ENCODE measurements at regions not wholly inside any gene's neighbourhood (a gene's known extent, or its start where the extent isn't known, plus 50 kb on each side); places are given as distances from the start of the nearest gene placed in this dataset.

DNA sequence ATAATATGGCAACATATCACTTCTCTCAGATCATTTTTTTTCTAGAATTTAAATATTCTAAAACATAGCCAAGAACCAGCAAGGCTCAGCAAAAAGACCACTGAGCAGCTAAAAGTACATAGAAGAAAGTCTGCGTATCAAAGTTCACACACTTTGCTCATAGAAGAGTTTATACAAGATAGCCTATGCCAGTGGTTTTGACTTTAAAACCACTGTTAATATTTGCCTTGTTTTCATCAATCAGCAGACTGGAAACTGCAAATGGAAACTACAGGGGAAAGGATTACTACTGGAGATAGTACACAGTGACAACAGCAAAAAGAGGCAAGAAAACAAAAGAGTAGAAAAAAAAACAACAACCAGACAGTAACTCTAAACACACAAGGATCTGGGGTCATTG lies 483.3 kb downstream of the ZSWIM6 start:
- no peaks in the 10 kb centered on the region for H3K4me1 ChIP-seq (ENCODE audit: control insufficient read depth, insufficient read depth, low read length, poor library complexity, severe bottlenecking)
- no peak for DNase-seq
- H3K9me3 ChIP-seq (ENCODE audit: control insufficient read depth, low read length): no peaks in the 10 kb centered on the region
- no peaks in the 10 kb centered on the region for H3K36me3 ChIP-seq (ENCODE audit: control insufficient read depth, insufficient read depth, low read length)
- no peak overlapping the region for H3K4me3 ChIP-seq (ENCODE audit: insufficient read depth, low read depth, low read length, poor library complexity, severe bottlenecking)
- no peak overlapping the region for H3K27ac ChIP-seq (ENCODE audit: insufficient read depth, low read length, poor library complexity, severe bottlenecking)
- no peaks in the 10 kb centered on the region for H3K27me3 ChIP-seq (replicated peaks; ENCODE audit: control insufficient read depth, insufficient read depth, low read length, poor library complexity, severe bottlenecking)

DNA sequence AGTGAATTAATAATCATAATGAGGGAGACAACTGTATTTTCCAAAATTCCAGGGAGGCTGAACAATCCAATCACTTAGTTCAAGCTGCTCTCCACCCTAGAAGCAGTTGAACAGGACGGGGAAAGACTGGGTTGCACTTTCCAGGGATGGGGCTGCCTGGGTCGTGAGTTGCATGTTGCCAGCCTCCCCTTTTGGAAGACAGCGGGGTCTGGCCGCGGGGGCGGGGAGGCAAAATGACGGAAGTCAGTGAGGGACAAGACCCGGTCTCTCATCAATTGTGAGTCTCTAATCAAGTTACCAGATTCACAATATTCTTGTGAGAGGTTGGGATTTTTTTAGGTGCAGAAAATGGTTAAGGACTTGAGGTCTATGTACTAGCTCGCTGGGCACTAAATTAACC lies 484.1 kb downstream of the ZSWIM6 start:
- Histone ChIP-seq H3K27me3 (replicated peaks; ENCODE audit: control insufficient read depth, insufficient read depth, low read length, poor library complexity, severe bottlenecking) (no peaks in the 10 kb centered on the region), H3K27ac (ENCODE audit: insufficient read depth, low read length, poor library complexity, severe bottlenecking) (no peak overlapping the region), H3K4me3 (ENCODE audit: insufficient read depth, low read depth, low read length, poor library complexity, severe bottlenecking) (no peak overlapping the region), H3K36me3 (ENCODE audit: control insufficient read depth, insufficient read depth, low read length) (no peaks in the 10 kb centered on the region), H3K9me3 (ENCODE audit: control insufficient read depth, low read length) (no peaks in the 10 kb centered on the region), H3K4me1 (ENCODE audit: control insufficient read depth, insufficient read depth, low read length, poor library complexity, severe bottlenecking) (no peaks in the 10 kb centered on the region)
- DNase-seq: no peak

GRCh38 chr5:61816585-61817450 lies 484.8 kb downstream of the ZSWIM6 start:
- H3K27me3 ChIP-seq (replicated peaks; ENCODE audit: control insufficient read depth, insufficient read depth, low read length, poor library complexity, severe bottlenecking): no peaks in the 10 kb centered on the region
- no peaks in the 10 kb centered on the region for H3K4me1 ChIP-seq (ENCODE audit: control insufficient read depth, insufficient read depth, low read length, poor library complexity, severe bottlenecking)
- DNase-seq: no peak
- no peak overlapping the region for H3K4me3 ChIP-seq (ENCODE audit: insufficient read depth, low read depth, low read length, poor library complexity, severe bottlenecking)
- H3K36me3 ChIP-seq (ENCODE audit: control insufficient read depth, insufficient read depth, low read length): no peaks in the 10 kb centered on the region
- H3K9me3 ChIP-seq (ENCODE audit: control insufficient read depth, low read length): no peaks in the 10 kb centered on the region
- no peak overlapping the region for H3K27ac ChIP-seq (ENCODE audit: insufficient read depth, low read length, poor library complexity, severe bottlenecking)

DNA sequence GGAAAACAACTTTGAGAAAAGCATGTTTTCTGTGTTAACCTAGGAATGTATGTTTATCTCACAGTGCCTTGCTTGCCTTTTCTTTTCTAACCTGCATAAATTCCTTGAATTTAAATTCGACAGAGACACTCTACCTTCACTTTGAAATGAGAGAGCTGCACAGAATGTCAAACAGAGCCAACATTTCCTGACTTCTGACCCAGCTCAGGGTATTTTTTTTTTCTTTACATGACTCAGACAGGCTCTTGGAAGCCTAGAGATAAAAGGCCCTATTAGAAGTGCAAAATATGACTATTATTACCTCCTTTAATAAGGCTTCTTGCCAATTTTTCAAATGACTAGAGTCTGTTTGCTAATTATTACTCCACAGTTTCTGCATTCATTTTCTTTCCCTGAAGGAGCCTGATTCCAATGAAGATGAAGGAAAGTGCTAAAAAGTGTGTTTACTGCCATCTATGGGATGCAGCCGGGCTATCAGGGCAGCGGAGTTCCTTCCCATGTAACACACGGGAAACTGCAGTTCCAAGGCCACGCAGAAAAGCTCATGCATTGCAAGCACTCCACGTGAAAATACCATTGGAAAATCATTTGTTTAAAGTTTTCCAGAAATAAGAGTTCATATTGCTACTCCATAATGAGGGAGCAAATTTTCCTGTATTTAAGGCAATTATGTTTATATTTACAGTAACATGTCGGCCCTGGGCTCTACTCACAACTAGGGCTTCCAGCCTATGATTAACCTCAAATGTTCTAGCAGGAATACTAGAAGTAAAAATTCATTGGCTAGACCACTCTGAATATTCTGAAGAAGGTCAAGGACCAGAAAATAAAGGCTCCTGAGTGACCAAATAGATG lies 485.6 kb downstream of the ZSWIM6 start:
- Histone ChIP-seq H3K4me1 (ENCODE audit: control insufficient read depth, insufficient read depth, low read length, poor library complexity, severe bottlenecking) (no peaks in the 10 kb centered on the region), H3K4me3 (ENCODE audit: insufficient read depth, low read depth, low read length, poor library complexity, severe bottlenecking) (no peak overlapping the region), H3K27me3 (replicated peaks; ENCODE audit: control insufficient read depth, insufficient read depth, low read length, poor library complexity, severe bottlenecking) (no peaks in the 10 kb centered on the region), H3K36me3 (ENCODE audit: control insufficient read depth, insufficient read depth, low read length) (no peaks in the 10 kb centered on the region), H3K9me3 (ENCODE audit: control insufficient read depth, low read length) (no peaks in the 10 kb centered on the region), H3K27ac (ENCODE audit: insufficient read depth, low read length, poor library complexity, severe bottlenecking) (no peak overlapping the region)
- DNase-seq: no peak

GRCh38 chr5:61820836-61821235 lies 485.2 kb upstream of the KIF2A start:
- DNase-seq: no peak
- H3K36me3 ChIP-seq (ENCODE audit: control insufficient read depth, insufficient read depth, low read length): no peaks in the 10 kb centered on the region
- H3K27me3 ChIP-seq (replicated peaks; ENCODE audit: control insufficient read depth, insufficient read depth, low read length, poor library complexity, severe bottlenecking): no peaks in the 10 kb centered on the region
- no peaks in the 10 kb centered on the region for H3K9me3 ChIP-seq (ENCODE audit: control insufficient read depth, low read length)
- no peaks in the 10 kb centered on the region for H3K4me1 ChIP-seq (ENCODE audit: control insufficient read depth, insufficient read depth, low read length, poor library complexity, severe bottlenecking)
- no peak overlapping the region for H3K4me3 ChIP-seq (ENCODE audit: insufficient read depth, low read depth, low read length, poor library complexity, severe bottlenecking)
- H3K27ac ChIP-seq (ENCODE audit: insufficient read depth, low read length, poor library complexity, severe bottlenecking): no peak overlapping the region

GRCh38 chr5:61821561-61821960 lies 484.4 kb upstream of the KIF2A start:
- Histone ChIP-seq H3K9me3 (ENCODE audit: control insufficient read depth, low read length) (no peaks in the 10 kb centered on the region), H3K4me3 (ENCODE audit: insufficient read depth, low read depth, low read length, poor library complexity, severe bottlenecking) (no peak overlapping the region), H3K36me3 (ENCODE audit: control insufficient read depth, insufficient read depth, low read length) (no peaks in the 10 kb centered on the region), H3K27me3 (replicated peaks; ENCODE audit: control insufficient read depth, insufficient read depth, low read length, poor library complexity, severe bottlenecking) (no peaks in the 10 kb centered on the region), H3K27ac (ENCODE audit: insufficient read depth, low read length, poor library complexity, severe bottlenecking) (no peak overlapping the region), H3K4me1 (ENCODE audit: control insufficient read depth, insufficient read depth, low read length, poor library complexity, severe bottlenecking) (no peaks in the 10 kb centered on the region)
- no peak for DNase-seq

- H3K36me3 ChIP-seq (ENCODE audit: control insufficient read depth, insufficient read depth, low read length): no peaks in the 10 kb centered on the region
Observed at GRCh38 chr5:61822584-61822983, 483.4 kb upstream of the KIF2A start.

DNA sequence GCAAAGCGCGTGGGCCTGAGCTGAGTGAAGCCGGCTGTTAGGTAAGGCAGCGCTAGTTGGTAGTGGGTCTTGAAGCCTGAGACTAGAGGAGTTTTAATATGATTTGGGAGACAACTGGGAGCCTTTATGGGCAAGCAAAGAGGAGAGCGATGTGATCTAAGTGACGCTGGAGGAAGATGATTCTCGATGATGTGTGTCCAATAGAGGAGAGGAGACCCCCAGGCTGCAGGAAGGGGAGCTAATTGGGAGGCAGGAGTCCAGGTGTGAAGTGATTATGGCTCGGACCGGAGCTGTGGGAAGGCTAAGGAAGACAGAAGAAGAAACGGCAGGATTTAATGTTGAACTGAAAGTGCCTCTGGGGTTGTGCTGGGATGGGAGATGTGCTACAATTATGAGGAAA lies 482.9 kb upstream of the KIF2A start:
- no peaks in the 10 kb centered on the region for H3K27me3 ChIP-seq (replicated peaks; ENCODE audit: control insufficient read depth, insufficient read depth, low read length, poor library complexity, severe bottlenecking)
- no peak for DNase-seq
- no peaks in the 10 kb centered on the region for H3K36me3 ChIP-seq (ENCODE audit: control insufficient read depth, insufficient read depth, low read length)
- no peak overlapping the region for H3K27ac ChIP-seq (ENCODE audit: insufficient read depth, low read length, poor library complexity, severe bottlenecking)
- H3K9me3 ChIP-seq (ENCODE audit: control insufficient read depth, low read length): no peaks in the 10 kb centered on the region
- no peaks in the 10 kb centered on the region for H3K4me1 ChIP-seq (ENCODE audit: control insufficient read depth, insufficient read depth, low read length, poor library complexity, severe bottlenecking)
- H3K4me3 ChIP-seq (ENCODE audit: insufficient read depth, low read depth, low read length, poor library complexity, severe bottlenecking): no peak overlapping the region

More at GRCh38 chr5:61822584-61822983, 483.4 kb upstream of the KIF2A start:
- DNase-seq: no peak
- H3K27me3 ChIP-seq (replicated peaks; ENCODE audit: control insufficient read depth, insufficient read depth, low read length, poor library complexity, severe bottlenecking): no peaks in the 10 kb centered on the region
- no peaks in the 10 kb centered on the region for H3K4me1 ChIP-seq (ENCODE audit: control insufficient read depth, insufficient read depth, low read length, poor library complexity, severe bottlenecking)
- H3K4me3 ChIP-seq (ENCODE audit: insufficient read depth, low read depth, low read length, poor library complexity, severe bottlenecking): no peak overlapping the region
- H3K9me3 ChIP-seq (ENCODE audit: control insufficient read depth, low read length): no peaks in the 10 kb centered on the region
- H3K27ac ChIP-seq (ENCODE audit: insufficient read depth, low read length, poor library complexity, severe bottlenecking): no peak overlapping the region

DNA sequence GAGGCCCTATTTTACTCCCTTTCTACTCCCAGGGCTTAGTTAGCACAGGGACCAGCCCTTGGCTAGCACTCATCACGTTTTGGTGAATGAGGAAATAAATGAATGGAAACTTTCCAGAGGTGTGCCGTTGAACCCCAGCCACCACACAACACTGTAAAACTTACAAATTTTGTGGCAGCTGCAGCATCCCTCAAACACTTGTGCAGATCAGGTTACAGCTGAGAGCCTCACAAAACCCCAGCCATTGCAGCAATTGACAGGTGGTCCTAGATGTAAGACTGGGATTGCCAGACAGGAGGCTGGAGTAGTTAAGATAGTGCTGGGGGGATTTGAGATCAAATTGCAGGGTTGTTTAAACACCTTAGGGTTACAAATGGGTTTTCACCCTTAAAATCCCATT lies 482.2 kb upstream of the KIF2A start:
- no peaks in the 10 kb centered on the region for H3K9me3 ChIP-seq (ENCODE audit: control insufficient read depth, low read length)
- no peak overlapping the region for H3K27ac ChIP-seq (ENCODE audit: insufficient read depth, low read length, poor library complexity, severe bottlenecking)
- no peak overlapping the region for H3K4me3 ChIP-seq (ENCODE audit: insufficient read depth, low read depth, low read length, poor library complexity, severe bottlenecking)
- H3K4me1 ChIP-seq (ENCODE audit: control insufficient read depth, insufficient read depth, low read length, poor library complexity, severe bottlenecking): no peaks in the 10 kb centered on the region
- H3K36me3 ChIP-seq (ENCODE audit: control insufficient read depth, insufficient read depth, low read length): no peaks in the 10 kb centered on the region
- DNase-seq: no peak
- no peaks in the 10 kb centered on the region for H3K27me3 ChIP-seq (replicated peaks; ENCODE audit: control insufficient read depth, insufficient read depth, low read length, poor library complexity, severe bottlenecking)

DNA sequence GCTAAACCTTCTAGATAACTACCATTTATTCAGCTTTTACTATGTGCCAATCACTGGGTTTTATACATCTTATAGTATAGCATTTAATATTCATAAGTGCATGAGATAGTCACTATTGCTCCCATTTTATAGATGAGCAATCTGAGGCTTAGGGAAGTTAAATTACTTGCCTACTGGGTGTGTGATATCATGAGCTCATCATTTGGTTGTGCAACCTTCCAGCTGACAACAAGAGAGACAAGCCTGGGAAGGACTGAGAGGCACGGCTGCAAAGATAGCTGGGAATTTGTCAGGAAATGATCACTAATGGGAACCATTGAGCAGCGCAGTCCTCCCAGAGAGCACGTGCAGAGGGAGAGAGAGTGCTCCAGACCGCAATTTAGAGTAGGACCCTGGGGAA lies 481.6 kb upstream of the KIF2A start:
- H3K9me3 ChIP-seq (ENCODE audit: control insufficient read depth, low read length): no peaks in the 10 kb centered on the region
- no peak overlapping the region for H3K4me3 ChIP-seq (ENCODE audit: insufficient read depth, low read depth, low read length, poor library complexity, severe bottlenecking)
- H3K27me3 ChIP-seq (replicated peaks; ENCODE audit: control insufficient read depth, insufficient read depth, low read length, poor library complexity, severe bottlenecking): no peaks in the 10 kb centered on the region

More for the DNA sequence above, 481.6 kb upstream of the KIF2A start:
- Histone ChIP-seq H3K27ac (ENCODE audit: insufficient read depth, low read length, poor library complexity, severe bottlenecking) (no peak overlapping the region), H3K4me1 (ENCODE audit: control insufficient read depth, insufficient read depth, low read length, poor library complexity, severe bottlenecking) (no peaks in the 10 kb centered on the region), H3K36me3 (ENCODE audit: control insufficient read depth, insufficient read depth, low read length) (no peaks in the 10 kb centered on the region)
- DNase-seq: no peak

Data from effector memory CD4-positive, alpha-beta T cell (primary cell).